ENCODE measurements at regions not wholly inside any gene's neighbourhood (a gene's known extent, or its start where the extent isn't known, plus 50 kb on each side); places are given as distances from the start of the nearest gene placed in this dataset.
"Not testable (repeated sequence)": the region's sequence is repeated elsewhere in the genome, so short reads cannot be mapped to it uniquely, and the experiment has no call there.

GRCh38 chr15:66870880-66871388 is 168.9 kb downstream of the SMAD6 start:
- Mint-ChIP-seq H3K27me3 (peaks cover 4% of the 10 kb centered on the region), H3K4me1 (peaks cover 29% of the 10 kb centered on the region), H3K9me3 (no peaks in the 10 kb centered on the region), H3K36me3 (no peaks in the 10 kb centered on the region), H3K4me3 (no peak overlapping the region), H3K27ac (no peak overlapping the region)
- ATAC-seq: no peak

- no peaks in the 10 kb centered on the region for H3K9me3 Mint-ChIP-seq
- no peak for ATAC-seq
- no peak overlapping the region for H3K4me3 Mint-ChIP-seq
- H3K27me3 Mint-ChIP-seq: peaks cover 14% of the 10 kb centered on the region
- no peak overlapping the region for H3K27ac Mint-ChIP-seq
- H3K36me3 Mint-ChIP-seq: no peaks in the 10 kb centered on the region
- H3K4me1 Mint-ChIP-seq: peaks cover 24% of the 10 kb centered on the region
Observed at GRCh38 chr15:66872405-66872804, 170.4 kb downstream of the SMAD6 start.

GRCh38 chr15:66873331-66873730 is 171.3 kb downstream of the SMAD6 start:
- H3K9me3 Mint-ChIP-seq, ATAC-seq, H3K27ac Mint-ChIP-seq, H3K36me3 Mint-ChIP-seq, H3K4me3 Mint-ChIP-seq: not testable (repeated sequence)
- peaks cover 20% of the 10 kb centered on the region for H3K27me3 Mint-ChIP-seq
- peaks cover 27% of the 10 kb centered on the region for H3K4me1 Mint-ChIP-seq

- Mint-ChIP-seq H3K4me1 (peaks cover 30% of the 10 kb centered on the region), H3K9me3 (no peaks in the 10 kb centered on the region), H3K4me3 (no peak overlapping the region), H3K27ac (no peak overlapping the region), H3K36me3 (no peaks in the 10 kb centered on the region), H3K27me3 (peaks cover 20% of the 10 kb centered on the region)
- no peak for ATAC-seq
Observed at GRCh38 chr15:66873856-66874255, 171.8 kb downstream of the SMAD6 start.

GRCh38 chr15:66875588-66876420 is 173.8 kb downstream of the SMAD6 start:
- Mint-ChIP-seq H3K9me3 (no peaks in the 10 kb centered on the region), H3K27me3 (peaks cover 23% of the 10 kb centered on the region), H3K27ac (no peak overlapping the region), H3K36me3 (no peaks in the 10 kb centered on the region), H3K4me3 (no peak overlapping the region), H3K4me1 (peaks cover 40% of the 10 kb centered on the region)
- ATAC-seq: no peak

GRCh38 chr15:66876421-66876730 is 174.3 kb downstream of the SMAD6 start:
- H3K4me3 Mint-ChIP-seq: no peak overlapping the region
- ATAC-seq: no peak
- H3K36me3 Mint-ChIP-seq: no peaks in the 10 kb centered on the region
- H3K27ac Mint-ChIP-seq: no peak overlapping the region
- H3K27me3 Mint-ChIP-seq: peaks cover 29% of the 10 kb centered on the region
- no peaks in the 10 kb centered on the region for H3K9me3 Mint-ChIP-seq
- peaks cover 45% of the 10 kb centered on the region for H3K4me1 Mint-ChIP-seq

- Mint-ChIP-seq H3K4me3 (no peak overlapping the region), H3K27me3 (peaks cover 34% of the 10 kb centered on the region), H3K36me3 (no peaks in the 10 kb centered on the region), H3K4me1 (peaks cover 45% of the 10 kb centered on the region), H3K27ac (no peak overlapping the region), H3K9me3 (no peaks in the 10 kb centered on the region)
- ATAC-seq: no peak
Observed at GRCh38 chr15:66876731-66877476, 174.9 kb downstream of the SMAD6 start.

- H3K9me3 Mint-ChIP-seq: no peaks in the 10 kb centered on the region
- no peak for ATAC-seq
- H3K36me3 Mint-ChIP-seq: no peaks in the 10 kb centered on the region
- peaks cover 42% of the 10 kb centered on the region for H3K27me3 Mint-ChIP-seq
- no peak overlapping the region for H3K4me3 Mint-ChIP-seq
- no peak overlapping the region for H3K27ac Mint-ChIP-seq
- peaks cover 37% of the 10 kb centered on the region for H3K4me1 Mint-ChIP-seq
Observed at GRCh38 chr15:66877477-66878271, 175.6 kb downstream of the SMAD6 start.

GRCh38 chr15:66878761-66879160 is 176.7 kb downstream of the SMAD6 start:
- Mint-ChIP-seq H3K4me1 (peaks cover 37% of the 10 kb centered on the region), H3K27me3 (peaks cover 42% of the 10 kb centered on the region), H3K4me3 (no peak overlapping the region), H3K9me3 (no peaks in the 10 kb centered on the region), H3K36me3 (no peaks in the 10 kb centered on the region), H3K27ac (no peak overlapping the region)
- ATAC-seq: no peak

- ATAC-seq: no peak
- Mint-ChIP-seq H3K9me3 (no peaks in the 10 kb centered on the region), H3K4me1 (peaks cover 37% of the 10 kb centered on the region), H3K4me3 (no peak overlapping the region), H3K36me3 (no peaks in the 10 kb centered on the region), H3K27ac (no peak overlapping the region), H3K27me3 (peaks cover 42% of the 10 kb centered on the region)
Observed at GRCh38 chr15:66879531-66880368, 177.7 kb downstream of the SMAD6 start.

GRCh38 chr15:66880380-66881155 is 178.5 kb downstream of the SMAD6 start:
- Mint-ChIP-seq H3K9me3 (no peaks in the 10 kb centered on the region), H3K4me1 (peaks cover 37% of the 10 kb centered on the region), H3K27me3 (peaks cover 41% of the 10 kb centered on the region), H3K4me3 (no peak overlapping the region), H3K27ac (peak overlapping the region; percentile 6), H3K36me3 (no peaks in the 10 kb centered on the region)
- peak; percentile 57 for ATAC-seq

- no peak for ATAC-seq
- Mint-ChIP-seq H3K4me3 (no peak overlapping the region), H3K27me3 (peaks cover 33% of the 10 kb centered on the region), H3K9me3 (no peaks in the 10 kb centered on the region), H3K36me3 (no peaks in the 10 kb centered on the region), H3K27ac (peak overlapping the region; percentile 6), H3K4me1 (peaks cover 30% of the 10 kb centered on the region)
Observed at GRCh38 chr15:66881173-66881905, 179.3 kb downstream of the SMAD6 start.

- no peak for ATAC-seq
- Mint-ChIP-seq H3K27me3 (peaks cover 28% of the 10 kb centered on the region), H3K9me3 (no peaks in the 10 kb centered on the region), H3K27ac (no peak overlapping the region), H3K4me3 (no peak overlapping the region), H3K36me3 (no peaks in the 10 kb centered on the region), H3K4me1 (peaks cover 26% of the 10 kb centered on the region)
Observed at GRCh38 chr15:66882251-66883020, 180.4 kb downstream of the SMAD6 start.

Measured in stimulated activated memory B cell treated with anti-CD40 and anti-IgM and Interleukin-4, amounts not matched to agents 10 μg/mL and 1 μg/mL and 100 μg/mL, for 72 hours (primary cell).